ENCODE measurements at regions not wholly inside any gene's neighbourhood (a gene's known extent, or its start where the extent isn't known, plus 50 kb on each side); places are given as distances from the start of the nearest gene placed in this dataset.

- TF ChIP-seq EZH2 (IDR thresholded peaks at IDR 0.05; ENCODE audit: borderline replicate concordance, insufficient read depth, low read length, poor library complexity, severe bottlenecking) (no peak), RAD21 (conservative IDR thresholded peaks at IDR 0.05) (no peak), MXI1 (conservative IDR thresholded peaks at IDR 0.05; ENCODE audit: poor library complexity, severe bottlenecking) (no peak), REST (IDR thresholded peaks at IDR 0.05; ENCODE audit: borderline replicate concordance) (no peak), CTCF (IDR thresholded peaks at IDR 0.05; ENCODE audit: poor library complexity, severe bottlenecking) (no peak), EP300 (conservative IDR thresholded peaks at IDR 0.05; ENCODE audit: poor library complexity, severe bottlenecking) (no peak), TAF1 (IDR thresholded peaks at IDR 0.05; ENCODE audit: low read depth) (no peak), POLR2AphosphoS5 (IDR thresholded peaks at IDR 0.05) (no peak), SMC3 (conservative IDR thresholded peaks at IDR 0.05; ENCODE audit: poor library complexity) (no peak)
- no peak overlapping the region for H3K4me2 ChIP-seq (ENCODE audit: low read length)
- no peaks in the 10 kb centered on the region for H3K79me2 ChIP-seq (replicated peaks; ENCODE audit: insufficient read depth, low read length)
- H3K4me3 ChIP-seq (ENCODE audit: low read length), result no peak overlapping the region
- H3K9ac ChIP-seq (ENCODE audit: low read length), result no peak overlapping the region
- H3K36me3 ChIP-seq (ENCODE audit: insufficient read depth, low read length), result no peaks in the 10 kb centered on the region
- H3K27ac ChIP-seq (ENCODE audit: low read length), result no peak overlapping the region
- no peak overlapping the region for H2AFZ ChIP-seq (ENCODE audit: low read depth, low read length)
- peaks cover 6% of the 10 kb centered on the region for H3K9me3 ChIP-seq (ENCODE audit: low read length)
- no peaks in the 10 kb centered on the region for H3K9me2 ChIP-seq (ENCODE audit: insufficient read depth, low read length)
- H3K27me3 ChIP-seq (ENCODE audit: insufficient read depth, low read depth, low read length), result no peaks in the 10 kb centered on the region
- no peaks in the 10 kb centered on the region for H3F3A ChIP-seq (ENCODE audit: insufficient read depth, low read length, poor library complexity, severe bottlenecking)
- no peaks in the 10 kb centered on the region for H4K20me1 ChIP-seq (ENCODE audit: insufficient read depth)
Observed at GRCh38 chr14:84343656-84344055, 1186.3 kb upstream of the FLRT2 start.

- Histone ChIP-seq H4K20me1 (ENCODE audit: insufficient read depth) (no peaks in the 10 kb centered on the region), H3K79me2 (replicated peaks; ENCODE audit: insufficient read depth, low read length) (no peaks in the 10 kb centered on the region), H3K4me2 (ENCODE audit: low read length) (no peak overlapping the region), H3F3A (ENCODE audit: insufficient read depth, low read length, poor library complexity, severe bottlenecking) (no peaks in the 10 kb centered on the region), H3K9me3 (ENCODE audit: low read length) (no peaks in the 10 kb centered on the region), H3K9me2 (ENCODE audit: insufficient read depth, low read length) (no peaks in the 10 kb centered on the region), H3K36me3 (ENCODE audit: insufficient read depth, low read length) (no peaks in the 10 kb centered on the region), H2AFZ (ENCODE audit: low read depth, low read length) (no peak overlapping the region), H3K9ac (ENCODE audit: low read length) (no peak overlapping the region), H3K27me3 (ENCODE audit: insufficient read depth, low read depth, low read length) (no peaks in the 10 kb centered on the region), H3K27ac (ENCODE audit: low read length) (no peak overlapping the region), H3K4me3 (ENCODE audit: low read length) (no peak overlapping the region)
- TF ChIP-seq RAD21 (conservative IDR thresholded peaks at IDR 0.05) (no peak), TAF1 (IDR thresholded peaks at IDR 0.05; ENCODE audit: low read depth) (no peak), EP300 (conservative IDR thresholded peaks at IDR 0.05; ENCODE audit: poor library complexity, severe bottlenecking) (no peak), SMC3 (conservative IDR thresholded peaks at IDR 0.05; ENCODE audit: poor library complexity) (no peak), MXI1 (conservative IDR thresholded peaks at IDR 0.05; ENCODE audit: poor library complexity, severe bottlenecking) (no peak), CTCF (IDR thresholded peaks at IDR 0.05; ENCODE audit: poor library complexity, severe bottlenecking) (no peak), EZH2 (IDR thresholded peaks at IDR 0.05; ENCODE audit: borderline replicate concordance, insufficient read depth, low read length, poor library complexity, severe bottlenecking) (no peak), POLR2AphosphoS5 (IDR thresholded peaks at IDR 0.05) (no peak), REST (IDR thresholded peaks at IDR 0.05; ENCODE audit: borderline replicate concordance) (no peak)
Observed at GRCh38 chr14:84351646-84352045, 1178.3 kb upstream of the FLRT2 start.
